ENCODE measurements at regions not wholly inside any gene's neighbourhood (a gene's known extent, or its start where the extent isn't known, plus 50 kb on each side); places are given as distances from the start of the nearest gene placed in this dataset.

DNA sequence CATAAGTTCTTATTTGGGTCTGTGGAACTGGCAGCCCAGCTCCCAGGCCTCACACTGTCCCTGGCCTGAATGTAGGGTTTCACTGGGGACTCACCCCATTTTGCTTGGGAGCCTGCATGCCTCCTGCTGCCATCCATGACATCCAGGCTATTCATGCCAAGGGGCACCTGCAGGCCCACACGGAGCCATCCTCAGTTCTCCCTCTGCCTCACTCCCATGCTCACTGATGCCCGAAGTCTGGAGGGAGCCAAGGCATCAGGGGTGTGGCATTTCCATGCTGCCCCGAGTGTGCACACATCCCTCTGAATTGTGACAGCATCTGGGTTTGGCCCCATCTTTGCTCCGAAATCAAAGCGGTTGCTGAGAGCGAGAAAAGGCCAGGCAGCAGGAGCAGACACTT is 67.4 kb upstream of the ZNF804A start:
- Histone ChIP-seq H3K4me3 (ENCODE audit: low read length) (no peak overlapping the region), H3K79me2 (replicated peaks; ENCODE audit: insufficient read depth, low read length) (no peaks in the 10 kb centered on the region), H3F3A (ENCODE audit: insufficient read depth, low read length, poor library complexity, severe bottlenecking) (no peaks in the 10 kb centered on the region), H3K27me3 (ENCODE audit: insufficient read depth, low read depth, low read length) (no peaks in the 10 kb centered on the region), H3K4me2 (ENCODE audit: low read length) (no peak overlapping the region), H2AFZ (ENCODE audit: low read depth, low read length) (no peak overlapping the region), H3K9ac (ENCODE audit: low read length) (no peak overlapping the region), H3K9me3 (ENCODE audit: low read length) (peaks cover 10% of the 10 kb centered on the region), H4K20me1 (ENCODE audit: insufficient read depth) (no peaks in the 10 kb centered on the region), H3K36me3 (ENCODE audit: insufficient read depth, low read length) (no peaks in the 10 kb centered on the region), H3K27ac (ENCODE audit: low read length) (no peak overlapping the region), H3K9me2 (ENCODE audit: insufficient read depth, low read length) (no peaks in the 10 kb centered on the region)
- TF ChIP-seq EP300 (conservative IDR thresholded peaks at IDR 0.05; ENCODE audit: poor library complexity, severe bottlenecking) (no peak), TAF1 (IDR thresholded peaks at IDR 0.05; ENCODE audit: low read depth) (no peak)

DNA sequence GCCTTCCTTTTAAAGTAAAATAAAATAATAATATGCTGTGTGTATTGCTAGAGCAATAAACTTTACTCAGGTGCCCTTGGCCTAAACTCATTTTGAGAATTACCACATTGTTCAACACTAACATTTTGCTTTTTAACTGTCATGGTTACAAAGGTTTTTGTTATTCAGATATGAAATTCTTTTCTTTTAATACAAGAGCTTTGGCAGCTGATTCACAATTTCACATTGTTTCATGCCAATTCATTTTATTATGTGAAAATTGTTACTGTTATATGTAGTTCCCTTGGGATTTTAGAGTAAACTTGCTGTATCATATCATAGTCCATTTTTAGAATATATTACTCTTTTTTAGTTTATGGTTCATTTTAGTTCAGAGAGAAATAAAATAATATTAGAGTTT is 65.8 kb upstream of the ZNF804A start:
- no peaks in the 10 kb centered on the region for H4K20me1 ChIP-seq (ENCODE audit: insufficient read depth)
- H3K4me3 ChIP-seq (ENCODE audit: low read length) = no peak overlapping the region
- H3K9me3 ChIP-seq (ENCODE audit: low read length) = peaks cover 10% of the 10 kb centered on the region
- H3K27ac ChIP-seq (ENCODE audit: low read length) = no peak overlapping the region
- no peaks in the 10 kb centered on the region for H3F3A ChIP-seq (ENCODE audit: insufficient read depth, low read length, poor library complexity, severe bottlenecking)
- H2AFZ ChIP-seq (ENCODE audit: low read depth, low read length) = no peak overlapping the region
- no peak overlapping the region for H3K4me2 ChIP-seq (ENCODE audit: low read length)
- H3K9me2 ChIP-seq (ENCODE audit: insufficient read depth, low read length) = no peaks in the 10 kb centered on the region
- no peak overlapping the region for H3K9ac ChIP-seq (ENCODE audit: low read length)
- H3K27me3 ChIP-seq (ENCODE audit: insufficient read depth, low read depth, low read length) = no peaks in the 10 kb centered on the region
- TF ChIP-seq EZH2 (IDR thresholded peaks at IDR 0.05; ENCODE audit: borderline replicate concordance, insufficient read depth, low read length, poor library complexity, severe bottlenecking) (no peak), TAF1 (IDR thresholded peaks at IDR 0.05; ENCODE audit: low read depth) (no peak), POLR2AphosphoS5 (IDR thresholded peaks at IDR 0.05) (no peak), RAD21 (conservative IDR thresholded peaks at IDR 0.05) (no peak)
- TF ChIP-seq, protein P1, sequence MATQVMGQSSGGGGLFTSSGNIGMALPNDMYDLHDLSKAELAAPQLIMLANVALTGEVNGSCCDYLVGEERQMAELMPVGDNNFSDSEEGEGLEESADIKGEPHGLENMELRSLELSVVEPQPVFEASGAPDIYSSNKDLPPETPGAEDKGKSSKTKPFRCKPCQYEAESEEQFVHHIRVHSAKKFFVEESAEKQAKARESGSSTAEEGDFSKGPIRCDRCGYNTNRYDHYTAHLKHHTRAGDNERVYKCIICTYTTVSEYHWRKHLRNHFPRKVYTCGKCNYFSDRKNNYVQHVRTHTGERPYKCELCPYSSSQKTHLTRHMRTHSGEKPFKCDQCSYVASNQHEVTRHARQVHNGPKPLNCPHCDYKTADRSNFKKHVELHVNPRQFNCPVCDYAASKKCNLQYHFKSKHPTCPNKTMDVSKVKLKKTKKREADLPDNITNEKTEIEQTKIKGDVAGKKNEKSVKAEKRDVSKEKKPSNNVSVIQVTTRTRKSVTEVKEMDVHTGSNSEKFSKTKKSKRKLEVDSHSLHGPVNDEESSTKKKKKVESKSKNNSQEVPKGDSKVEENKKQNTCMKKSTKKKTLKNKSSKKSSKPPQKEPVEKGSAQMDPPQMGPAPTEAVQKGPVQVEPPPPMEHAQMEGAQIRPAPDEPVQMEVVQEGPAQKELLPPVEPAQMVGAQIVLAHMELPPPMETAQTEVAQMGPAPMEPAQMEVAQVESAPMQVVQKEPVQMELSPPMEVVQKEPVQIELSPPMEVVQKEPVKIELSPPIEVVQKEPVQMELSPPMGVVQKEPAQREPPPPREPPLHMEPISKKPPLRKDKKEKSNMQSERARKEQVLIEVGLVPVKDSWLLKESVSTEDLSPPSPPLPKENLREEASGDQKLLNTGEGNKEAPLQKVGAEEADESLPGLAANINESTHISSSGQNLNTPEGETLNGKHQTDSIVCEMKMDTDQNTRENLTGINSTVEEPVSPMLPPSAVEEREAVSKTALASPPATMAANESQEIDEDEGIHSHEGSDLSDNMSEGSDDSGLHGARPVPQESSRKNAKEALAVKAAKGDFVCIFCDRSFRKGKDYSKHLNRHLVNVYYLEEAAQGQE (IDR thresholded peaks at IDR 0.05; ENCODE audit: borderline replicate concordance) = no peak
- no peaks in the 10 kb centered on the region for H3K79me2 ChIP-seq (replicated peaks; ENCODE audit: insufficient read depth, low read length)
- H3K36me3 ChIP-seq (ENCODE audit: insufficient read depth, low read length) = no peaks in the 10 kb centered on the region

DNA sequence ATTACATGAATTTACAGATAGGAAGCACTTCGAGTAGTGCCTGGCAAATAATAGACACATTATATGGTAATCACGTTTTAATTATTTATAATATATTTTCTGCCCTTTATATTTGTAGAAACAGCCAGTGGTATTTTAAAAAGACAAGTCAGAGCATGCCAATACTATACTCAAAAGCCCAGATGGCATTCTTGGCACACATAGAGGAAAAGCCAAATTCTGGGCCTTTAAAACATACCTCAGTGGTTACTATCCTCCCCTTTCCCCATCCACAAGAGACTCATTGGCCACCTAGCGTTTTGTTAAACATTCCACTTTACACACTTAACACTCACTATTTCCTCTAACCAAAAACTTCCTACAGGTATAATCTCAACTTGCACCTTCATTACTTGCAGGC is 63.3 kb upstream of the ZNF804A start:
- no peaks in the 10 kb centered on the region for H4K20me1 ChIP-seq (ENCODE audit: insufficient read depth)
- no peaks in the 10 kb centered on the region for H3F3A ChIP-seq (ENCODE audit: insufficient read depth, low read length, poor library complexity, severe bottlenecking)
- H3K9ac ChIP-seq (ENCODE audit: low read length) = no peak overlapping the region
- TF ChIP-seq EZH2 (IDR thresholded peaks at IDR 0.05; ENCODE audit: borderline replicate concordance, insufficient read depth, low read length, poor library complexity, severe bottlenecking) (no peak), EP300 (conservative IDR thresholded peaks at IDR 0.05; ENCODE audit: poor library complexity, severe bottlenecking) (no peak), MXI1 (conservative IDR thresholded peaks at IDR 0.05; ENCODE audit: poor library complexity, severe bottlenecking) (no peak), SMC3 (conservative IDR thresholded peaks at IDR 0.05; ENCODE audit: poor library complexity) (no peak), RAD21 (conservative IDR thresholded peaks at IDR 0.05) (no peak), TAF1 (IDR thresholded peaks at IDR 0.05; ENCODE audit: low read depth) (no peak), POLR2AphosphoS5 (IDR thresholded peaks at IDR 0.05) (no peak)
- TF ChIP-seq, protein P2, sequence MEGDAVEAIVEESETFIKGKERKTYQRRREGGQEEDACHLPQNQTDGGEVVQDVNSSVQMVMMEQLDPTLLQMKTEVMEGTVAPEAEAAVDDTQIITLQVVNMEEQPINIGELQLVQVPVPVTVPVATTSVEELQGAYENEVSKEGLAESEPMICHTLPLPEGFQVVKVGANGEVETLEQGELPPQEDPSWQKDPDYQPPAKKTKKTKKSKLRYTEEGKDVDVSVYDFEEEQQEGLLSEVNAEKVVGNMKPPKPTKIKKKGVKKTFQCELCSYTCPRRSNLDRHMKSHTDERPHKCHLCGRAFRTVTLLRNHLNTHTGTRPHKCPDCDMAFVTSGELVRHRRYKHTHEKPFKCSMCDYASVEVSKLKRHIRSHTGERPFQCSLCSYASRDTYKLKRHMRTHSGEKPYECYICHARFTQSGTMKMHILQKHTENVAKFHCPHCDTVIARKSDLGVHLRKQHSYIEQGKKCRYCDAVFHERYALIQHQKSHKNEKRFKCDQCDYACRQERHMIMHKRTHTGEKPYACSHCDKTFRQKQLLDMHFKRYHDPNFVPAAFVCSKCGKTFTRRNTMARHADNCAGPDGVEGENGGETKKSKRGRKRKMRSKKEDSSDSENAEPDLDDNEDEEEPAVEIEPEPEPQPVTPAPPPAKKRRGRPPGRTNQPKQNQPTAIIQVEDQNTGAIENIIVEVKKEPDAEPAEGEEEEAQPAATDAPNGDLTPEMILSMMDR (IDR thresholded peaks at IDR 0.05; ENCODE audit: poor library complexity, severe bottlenecking) = no peak
- TF ChIP-seq, protein P1 (IDR thresholded peaks at IDR 0.05; ENCODE audit: borderline replicate concordance) = no peak
- H3K9me2 ChIP-seq (ENCODE audit: insufficient read depth, low read length) = no peaks in the 10 kb centered on the region
- no peaks in the 10 kb centered on the region for H3K79me2 ChIP-seq (replicated peaks; ENCODE audit: insufficient read depth, low read length)
- no peak overlapping the region for H2AFZ ChIP-seq (ENCODE audit: low read depth, low read length)
- H3K36me3 ChIP-seq (ENCODE audit: insufficient read depth, low read length) = no peaks in the 10 kb centered on the region
- no peak overlapping the region for H3K4me3 ChIP-seq (ENCODE audit: low read length)
- H3K27me3 ChIP-seq (ENCODE audit: insufficient read depth, low read depth, low read length) = no peaks in the 10 kb centered on the region
- no peaks in the 10 kb centered on the region for H3K9me3 ChIP-seq (ENCODE audit: low read length)
- no peak overlapping the region for H3K4me2 ChIP-seq (ENCODE audit: low read length)
- no peak overlapping the region for H3K27ac ChIP-seq (ENCODE audit: low read length)
